H1 (cell line): ENCODE measurements at regions not wholly inside any gene's neighbourhood (a gene's known extent, or its start where the extent isn't known, plus 50 kb on each side); places are given as distances from the start of the nearest gene placed in this dataset.

ENCODE experiments used
- CTCF ChIA-PET: fragments of 300-600 bp; sonication (Branson Sonifier 250); formaldehyde crosslinking; loops from one replicate; lab custom pipeline; 2021; ENCODE audit not compliant: partially characterized antibody; lab: Charles Lee
- POLR2A ChIA-PET: fragments of 300-600 bp; sonication (Branson Sonifier 250); formaldehyde crosslinking; loops from one replicate; lab custom pipeline; 2021; ENCODE audit warnings: inconsistent platforms; ENCODE audit not compliant: partially characterized antibody; lab: Charles Lee
- DNase-seq, 2 experiments: peaks; one replicate each; pipeline versions ENCODE4 v3.0.0 to v3.0.0-alpha.2; 2010 to 2022; ENCODE audit warnings: low spot score in 2 of 2, low read depth in 1 of 2, mixed read lengths in 1 of 2
- FAIRE-seq: peaks from 2 replicates; lab custom pipeline; 2011; peaks lifted over from hg19 to GRCh38; lab: Jason Lieb, UNC
- H2AFZ ChIP-seq: 2 replicates; pipeline ENCODE4 v1.8.1; 2012; ENCODE audit warnings: low read length, inconsistent platforms
- H2AK5ac ChIP-seq: 2 replicates; pipeline ENCODE4 v1.6.1; 2013; ENCODE audit warnings: low read depth, low read length
- H2BK120ac ChIP-seq: replicated peaks from 2 replicates; pipeline ENCODE3; 2013; ENCODE audit warnings: low read depth, low read length, inconsistent platforms
- H2BK12ac ChIP-seq: 2 replicates; pipeline ENCODE4 v1.6.1; 2013; ENCODE audit warnings: low read depth, low read length
- H2BK15ac ChIP-seq: 2 replicates; pipeline ENCODE4 v1.6.1; 2013; ENCODE audit warnings: low read length
- H2BK20ac ChIP-seq: 2 replicates; pipeline ENCODE4 v1.6.1; 2013; ENCODE audit warnings: low read length
- H2BK5ac ChIP-seq: 2 replicates; pipeline ENCODE4 v1.6.1; 2013; ENCODE audit warnings: low read depth, low read length
- H3K14ac ChIP-seq: 2 replicates; pipeline ENCODE4 v1.6.1; 2013; ENCODE audit warnings: inconsistent platforms; ENCODE audit not compliant: insufficient read length
- H3K18ac ChIP-seq: 2 replicates; pipeline ENCODE4 v1.6.1; 2013; ENCODE audit warnings: low read length; ENCODE audit errors: extremely low read depth
- H3K23ac ChIP-seq: 2 replicates; pipeline ENCODE4 v1.6.1; 2013; ENCODE audit warnings: inconsistent platforms; ENCODE audit not compliant: insufficient read length
- H3K23me2 ChIP-seq: 2 replicates; pipeline ENCODE4 v1.6.1; 2013; ENCODE audit warnings: low read depth, low read length
- H3K27ac ChIP-seq: 2 replicates; pipeline ENCODE4 v1.6.1; 2011; ENCODE audit warnings: low read depth, low read length, inconsistent platforms
- H3K27me3 ChIP-seq, 4 experiments: replicated peaks in 1 of 4; 1 replicate in 1 of 4; 2 replicates in 3 of 4; pipeline versions ENCODE4 v1.6.1 to v1.8.1; 2011 to 2013; ENCODE audit warnings: low read length in 3 of 4, mild to moderate bottlenecking in 3 of 4, inconsistent platforms in 2 of 4, mixed read lengths in 2 of 4, moderate library complexity in 1 of 4; ENCODE audit not compliant: control insufficient read depth in 3 of 4, insufficient read depth in 3 of 4; ENCODE audit errors: extremely low read depth in 1 of 4
- H3K36me3 ChIP-seq, 4 experiments: 2 replicates each; pipeline versions ENCODE4 v1.6.1 to v1.8.1; 2011 to 2013; ENCODE audit warnings: mild to moderate bottlenecking in 4 of 4, low read length in 3 of 4, moderate library complexity in 2 of 4, control low read depth in 1 of 4, inconsistent platforms in 1 of 4; ENCODE audit not compliant: insufficient read depth in 4 of 4, control insufficient read depth in 2 of 4
- H3K4ac ChIP-seq: replicated peaks from 2 replicates; pipeline ENCODE3; 2013; ENCODE audit warnings: low read length, low read depth, mixed read lengths, inconsistent platforms; ENCODE audit not compliant: insufficient read length
- H3K4me1 ChIP-seq, 4 experiments: replicated peaks in 1 of 4; 1 replicate in 1 of 4; 2 replicates in 3 of 4; pipeline versions ENCODE4 v1.6.1 to v1.8.1; 2011 to 2013; ENCODE audit warnings: low read length in 3 of 4, inconsistent platforms in 2 of 4, mixed read lengths in 1 of 4; ENCODE audit not compliant: insufficient read depth in 4 of 4, control insufficient read depth in 3 of 4
- H3K4me2 ChIP-seq, 2 experiments: 2 replicates each; pipeline versions ENCODE4 v1.6.1 to v1.8.1; 2011 to 2013; ENCODE audit warnings: low read depth in 2 of 2, low read length in 2 of 2, control low read depth in 1 of 2, inconsistent platforms in 1 of 2, mild to moderate bottlenecking in 1 of 2; ENCODE audit not compliant: insufficient read depth in 1 of 2
- H3K4me3 ChIP-seq, 4 experiments: fragments of 200-600, 300-600 bp in 1 of 4; sonication (generic), shearing (Covaris generic), sonication (Bioruptor Twin) in 1 of 4; 2 replicates each; pipeline versions ENCODE4 v1.5.1 to v1.8.1; 2011 to 2016; ENCODE audit warnings: low read length in 4 of 4, low read depth in 3 of 4, control low read depth in 2 of 4, inconsistent platforms in 2 of 4, mild to moderate bottlenecking in 2 of 4, mixed read lengths in 1 of 4, moderate library complexity in 1 of 4; ENCODE audit not compliant: insufficient read depth in 2 of 4; ENCODE audit errors: extremely low read depth in 1 of 4
- H3K56ac ChIP-seq: replicated peaks from 2 replicates; pipeline ENCODE3; 2013; ENCODE audit warnings: low read depth, mild to moderate bottlenecking, mixed read lengths, low read length, inconsistent platforms; ENCODE audit not compliant: insufficient read length
- H3K79me1 ChIP-seq: 2 replicates; pipeline ENCODE4 v1.6.1; 2013; ENCODE audit warnings: low read depth, low read length, control low read depth
- H3K79me2 ChIP-seq, 2 experiments: 2 replicates each; pipeline versions ENCODE4 v1.6.1 to v1.8.1; 2012 to 2013; ENCODE audit warnings: low read length in 2 of 2, mild to moderate bottlenecking in 2 of 2, inconsistent platforms in 1 of 2; ENCODE audit not compliant: insufficient read depth in 2 of 2, control insufficient read depth in 1 of 2
- H3K9ac ChIP-seq, 4 experiments: replicated peaks in 1 of 4; 1 replicate in 1 of 4; 2 replicates in 3 of 4; pipeline versions ENCODE4 v1.6.1 to v1.8.1; 2011 to 2013; ENCODE audit warnings: low read depth in 3 of 4, low read length in 3 of 4, control low read depth in 2 of 4, mild to moderate bottlenecking in 2 of 4, moderate library complexity in 2 of 4, inconsistent platforms in 1 of 4; ENCODE audit errors: extremely low read depth in 1 of 4
- H3K9me3 ChIP-seq, 2 experiments: 2 replicates each; pipeline versions ENCODE4 v1.6.1 to v1.8.1; 2012 to 2013; ENCODE audit warnings: mild to moderate bottlenecking in 2 of 2, moderate library complexity in 2 of 2, control low read depth in 1 of 2, inconsistent platforms in 1 of 2, low read depth in 1 of 2, low read length in 1 of 2, mixed read lengths in 1 of 2; ENCODE audit not compliant: insufficient read depth in 2 of 2
- H4K20me1 ChIP-seq, 2 experiments: replicated peaks in 1 of 2; 2 replicates each; pipeline versions ENCODE3 to v1.8.1; 2011 to 2013; ENCODE audit warnings: inconsistent platforms in 2 of 2, low read length in 2 of 2, mild to moderate bottlenecking in 1 of 2; ENCODE audit not compliant: insufficient read depth in 2 of 2, control insufficient read depth in 1 of 2
- H4K5ac ChIP-seq: 2 replicates; pipeline ENCODE4 v1.6.1; 2013; ENCODE audit warnings: low read length, low read depth, mixed read lengths, inconsistent platforms; ENCODE audit not compliant: insufficient read length
- H4K8ac ChIP-seq: 2 replicates; pipeline ENCODE4 v1.8.0; 2013; ENCODE audit warnings: mild to moderate bottlenecking, moderate library complexity, low read length, inconsistent platforms; ENCODE audit not compliant: insufficient read depth; ENCODE audit errors: extremely low read depth
- H4K91ac ChIP-seq: replicated peaks from 2 replicates; pipeline ENCODE3; 2013; ENCODE audit warnings: low read length, mixed read lengths, inconsistent platforms; ENCODE audit not compliant: insufficient read length
- ASH2L ChIP-seq: fragments of 200-600, 300-600 bp; sonication (generic); IDR thresholded peaks from one replicate; pipeline ENCODE4 v1.7.1; 2017; ENCODE audit warnings: low read length
- CEBPB ChIP-seq: IDR thresholded peaks from 2 replicates; pipeline ENCODE4 v1.6.1; 2012; ENCODE audit warnings: low read depth, low read length
- KDM5A ChIP-seq: fragments of 200-600 bp; IDR thresholded peaks from 2 replicates; pipeline ENCODE4 v1.7.1; 2012; ENCODE audit warnings: mild to moderate bottlenecking, low read length, inconsistent platforms, mixed read lengths
- SIX5 ChIP-seq: IDR thresholded peaks from 2 replicates; pipeline ENCODE4 v1.6.1; 2011; ENCODE audit warnings: mild to moderate bottlenecking, low read depth, low read length
- SP4 ChIP-seq: IDR thresholded peaks from 2 replicates; pipeline ENCODE4 v1.6.1; 2012; ENCODE audit warnings: low read length, inconsistent platforms
- TAF1 ChIP-seq: IDR thresholded peaks from 2 replicates; pipeline ENCODE4 v1.6.1; 2011; ENCODE audit warnings: mild to moderate bottlenecking, low read depth, low read length
- WGBS, 2 experiments: shearing (Covaris generic) in 1 of 2; methylation state at CpG; one replicate each; pipeline versions ENCODE4 v1.1.6 to v1.1.7; 2013 to 2015; ENCODE audit warnings: low lambda C conversion rate in 2 of 2, mixed read lengths in 2 of 2, inconsistent platforms in 1 of 2, low coverage in 1 of 2, missing lambda C conversion rate in 1 of 2; ENCODE audit not compliant: insufficient replicate concordance in 2 of 2, insufficient coverage in 1 of 2, insufficient read length in 1 of 2; ENCODE audit errors: extremely low coverage in 1 of 2, missing lambda C conversion rate in 1 of 2; 5-methylcytosine and 5-hydroxymethylcytosine counted together

DNA sequence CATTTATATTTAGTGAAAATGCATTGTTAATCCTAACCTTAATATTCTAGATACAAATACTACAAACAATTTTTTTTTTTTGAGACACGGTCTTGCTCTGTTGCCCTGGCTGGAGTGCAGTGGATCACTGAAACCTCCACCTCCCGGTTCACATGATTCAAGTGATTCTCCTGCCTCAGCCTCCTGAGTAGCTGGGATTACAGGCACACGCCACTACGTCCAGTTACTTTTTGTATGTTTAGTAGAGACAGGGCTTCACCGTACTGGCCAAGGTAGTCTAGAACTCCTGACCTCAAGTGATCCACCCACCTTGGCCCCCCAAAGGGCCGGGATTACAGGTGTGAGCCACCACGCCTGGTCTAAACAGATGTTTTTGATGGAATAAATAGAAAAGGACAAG, 361.5 kb upstream of the NECTIN3 start:
- ChIA-PET CTCF (interaction anchor here (0.5 to 0.7 kb wide), 2 partner anchors 18 to 1757 kb away, joined by 3 to 4 read pairs; no protein-coding TSS in a partner anchor), POLR2A (no interaction called here)
- H2BK12ac ChIP-seq = peak overlapping the region; percentile 85
- H3K4me3 ChIP-seq = no peak overlapping the region
- no peak overlapping the region for H2AFZ ChIP-seq
- no peak overlapping the region for H3K4me2 ChIP-seq
- H2BK120ac ChIP-seq = no peak overlapping the region
- no peak overlapping the region for H3K9ac ChIP-seq
- H3K23me2 ChIP-seq = no peaks in the 10 kb centered on the region
- H4K5ac ChIP-seq = peak overlapping the region; percentile 61
- H4K8ac ChIP-seq = no peak overlapping the region
- H3K79me1 ChIP-seq = no peaks in the 10 kb centered on the region
- peak overlapping the region; percentile 72; the same call in 1 of the 2 replicates for H2BK5ac ChIP-seq
- H4K20me1 ChIP-seq = no peaks in the 10 kb centered on the region
- H3K18ac ChIP-seq = peak overlapping the region; percentile 55
- peaks cover 0 to 18% (median 12%) of the 10 kb centered on the region in 4 experiments; a peak in 5 of 7 replicates for H3K4me1 ChIP-seq
- no peak overlapping the region for H3K56ac ChIP-seq
- WGBS, 2 experiments = 93% methylated on average over 7 of the region's 7 CpGs; no CpG with 5 or more reads in 1 of the 2 experiments
- H2BK20ac ChIP-seq = peak overlapping the region; percentile 94; the same call in 1 of the 2 replicates
- FAIRE-seq = no peak
- H3K9me3 ChIP-seq = no peaks in the 10 kb centered on the region
- no peak overlapping the region for H2BK15ac ChIP-seq
- peak overlapping the region; percentile 41 for H4K91ac ChIP-seq
- no peak overlapping the region for H3K14ac ChIP-seq
- no peak overlapping the region for H3K4ac ChIP-seq
- H3K27me3 ChIP-seq = no peaks in the 10 kb centered on the region
- no peak overlapping the region for H3K23ac ChIP-seq
- H3K27ac ChIP-seq = 0 out of 2 replicates have a peak overlapping the region, but pooled peaks have one; percentile 35
- H3K79me2 ChIP-seq = no peaks in the 10 kb centered on the region
- no peak for DNase-seq
- no peak overlapping the region for H2AK5ac ChIP-seq
- H3K36me3 ChIP-seq = peaks cover 0 to 3% (median 0%) of the 10 kb centered on the region in 4 experiments; a peak in 1 of 8 replicates
- TF ChIP-seq ASH2L (no peak), TAF1 (no peak), SIX5 (no peak), SP4 (no peak), CEBPB (no peak), KDM5A (no peak)
